H1 (cell line): ENCODE measurements at regions not wholly inside any gene's neighbourhood (a gene's known extent, or its start where the extent isn't known, plus 50 kb on each side); places are given as distances from the start of the nearest gene placed in this dataset.

Experiments used
- CBX5 ChIP-seq: fragments of 300-800, 300-1000 bp; sonication (generic); IDR thresholded peaks from 2 replicates; pipeline ENCODE4 v1.7.1; 2016; ENCODE audit warnings: antibody characterized with exemption, low read length, low read depth
- RAD21 ChIP-seq, 2 experiments: IDR thresholded peaks in 1 of 2; conservative IDR thresholded peaks in 1 of 2; 2 replicates each; pipeline ENCODE4 v1.6.1; 2011; ENCODE audit warnings: low read depth in 2 of 2, low read length in 2 of 2, improper control_type of control experiment in 1 of 2, inconsistent platforms in 1 of 2, mild to moderate bottlenecking in 1 of 2, moderate library complexity in 1 of 2

GRCh38 chr1:238135708-238136664, 245.3 kb upstream of the ZP4 start (continued):
- no peak for TF ChIP-seq RAD21 (IDR thresholded peaks at IDR 0.05 in 1 of 2, conservative IDR thresholded peaks at IDR 0.05 in 1 of 2; ENCODE audit: low read depth in 2 of 2, low read length in 2 of 2)
- no peak for TF ChIP-seq CBX5
- TF ChIP-seq, all 59 proteins: peak for 0
